ENCODE measurements at regions not wholly inside any gene's neighbourhood (a gene's known extent, or its start where the extent isn't known, plus 50 kb on each side); places are given as distances from the start of the nearest gene placed in this dataset.

GRCh38 chr6:28765978-28766351 lies 157.8 kb downstream of the TRIM27 start:
- Mint-ChIP-seq H3K27me3 (ENCODE audit: insufficient read depth) (peaks cover 59% of the 10 kb centered on the region), H3K4me3 (no peak overlapping the region), H3K4me1 (ENCODE audit: low read depth) (no peaks in the 10 kb centered on the region), H3K9me3 (peaks cover 7% of the 10 kb centered on the region), H3K36me3 (ENCODE audit: low read depth) (no peaks in the 10 kb centered on the region), H3K27ac (no peak overlapping the region)
- no peak for DNase-seq (ENCODE audit: low spot score)
- intact Hi-C loops (cut with micrococcal nuclease): no loop called here

DNA sequence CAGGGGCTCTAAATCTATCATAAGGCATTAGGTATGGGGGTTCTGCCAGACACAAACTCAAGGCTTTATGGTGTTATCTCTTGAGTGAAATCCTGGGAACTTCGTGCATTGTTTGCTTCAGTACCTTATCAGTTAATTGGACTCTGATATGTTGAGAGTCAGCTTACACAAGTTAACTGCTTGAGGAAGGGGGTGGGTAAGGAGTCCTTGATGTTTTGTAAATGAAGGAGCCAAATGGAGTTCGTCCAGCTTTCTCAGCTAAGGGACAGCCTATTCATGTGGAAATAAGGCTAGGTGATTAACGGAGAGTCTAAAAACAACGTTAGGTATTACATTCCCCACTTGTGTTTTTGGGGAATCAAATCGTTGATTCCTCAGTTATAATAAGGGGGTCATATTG lies 157.4 kb downstream of the TRIM27 start:
- intact Hi-C loops (cut with micrococcal nuclease): no loop called here
- H3K4me1 Mint-ChIP-seq (ENCODE audit: low read depth): no peaks in the 10 kb centered on the region
- peaks cover 7% of the 10 kb centered on the region for H3K9me3 Mint-ChIP-seq
- no peak overlapping the region for H3K27ac Mint-ChIP-seq
- no peaks in the 10 kb centered on the region for H3K36me3 Mint-ChIP-seq (ENCODE audit: low read depth)
- H3K27me3 Mint-ChIP-seq (ENCODE audit: insufficient read depth): peaks cover 64% of the 10 kb centered on the region
- DNase-seq (ENCODE audit: low spot score): no peak
- no peak overlapping the region for H3K4me3 Mint-ChIP-seq

DNA sequence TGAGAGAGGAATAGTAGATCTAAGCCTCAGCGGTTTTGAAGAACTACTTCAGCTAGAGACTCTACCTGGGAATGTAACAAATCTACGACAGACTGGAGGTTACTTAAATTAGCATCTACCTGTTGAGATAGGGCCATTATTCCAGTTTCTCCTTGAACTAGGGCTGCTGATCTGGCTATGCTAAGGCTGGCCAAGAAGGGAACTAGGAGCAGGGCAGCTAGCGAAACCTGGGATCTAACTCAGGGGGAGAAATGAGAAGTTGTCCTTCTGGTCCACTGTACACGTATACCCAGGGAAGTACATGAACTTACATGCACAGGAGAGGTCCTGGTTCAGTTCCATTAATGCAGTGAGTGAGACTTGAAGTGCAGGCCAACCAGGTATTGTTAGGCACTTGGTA lies 156.7 kb downstream of the TRIM27 start:
- H3K9me3 Mint-ChIP-seq: peaks cover 7% of the 10 kb centered on the region
- peaks cover 71% of the 10 kb centered on the region for H3K27me3 Mint-ChIP-seq (ENCODE audit: insufficient read depth)
- H3K27ac Mint-ChIP-seq: no peak overlapping the region
- no peaks in the 10 kb centered on the region for H3K36me3 Mint-ChIP-seq (ENCODE audit: low read depth)
- no peaks in the 10 kb centered on the region for H3K4me1 Mint-ChIP-seq (ENCODE audit: low read depth)
- no peak for DNase-seq (ENCODE audit: low spot score)
- no peak overlapping the region for H3K4me3 Mint-ChIP-seq
- intact Hi-C loops (cut with micrococcal nuclease): no loop called here

GRCh38 chr6:28767691-28768090 lies 156.1 kb downstream of the TRIM27 start:
- Mint-ChIP-seq H3K36me3 (ENCODE audit: low read depth) (no peaks in the 10 kb centered on the region), H3K4me1 (ENCODE audit: low read depth) (peaks cover 4% of the 10 kb centered on the region), H3K27me3 (ENCODE audit: insufficient read depth) (peaks cover 75% of the 10 kb centered on the region), H3K27ac (no peak overlapping the region), H3K4me3 (no peak overlapping the region), H3K9me3 (peaks cover 7% of the 10 kb centered on the region)
- intact Hi-C loops (cut with micrococcal nuclease): no loop called here
- DNase-seq (ENCODE audit: low spot score): no peak

GRCh38 chr6:28768187-28768913 lies 155.4 kb downstream of the TRIM27 start:
- intact Hi-C loops (cut with micrococcal nuclease): no loop called here
- Mint-ChIP-seq H3K27ac (no peak overlapping the region), H3K9me3 (peaks cover 12% of the 10 kb centered on the region), H3K4me3 (no peak overlapping the region), H3K36me3 (ENCODE audit: low read depth) (no peaks in the 10 kb centered on the region), H3K27me3 (ENCODE audit: insufficient read depth) (peaks cover 81% of the 10 kb centered on the region), H3K4me1 (ENCODE audit: low read depth) (peaks cover 9% of the 10 kb centered on the region)
- no peak for DNase-seq (ENCODE audit: low spot score)

DNA sequence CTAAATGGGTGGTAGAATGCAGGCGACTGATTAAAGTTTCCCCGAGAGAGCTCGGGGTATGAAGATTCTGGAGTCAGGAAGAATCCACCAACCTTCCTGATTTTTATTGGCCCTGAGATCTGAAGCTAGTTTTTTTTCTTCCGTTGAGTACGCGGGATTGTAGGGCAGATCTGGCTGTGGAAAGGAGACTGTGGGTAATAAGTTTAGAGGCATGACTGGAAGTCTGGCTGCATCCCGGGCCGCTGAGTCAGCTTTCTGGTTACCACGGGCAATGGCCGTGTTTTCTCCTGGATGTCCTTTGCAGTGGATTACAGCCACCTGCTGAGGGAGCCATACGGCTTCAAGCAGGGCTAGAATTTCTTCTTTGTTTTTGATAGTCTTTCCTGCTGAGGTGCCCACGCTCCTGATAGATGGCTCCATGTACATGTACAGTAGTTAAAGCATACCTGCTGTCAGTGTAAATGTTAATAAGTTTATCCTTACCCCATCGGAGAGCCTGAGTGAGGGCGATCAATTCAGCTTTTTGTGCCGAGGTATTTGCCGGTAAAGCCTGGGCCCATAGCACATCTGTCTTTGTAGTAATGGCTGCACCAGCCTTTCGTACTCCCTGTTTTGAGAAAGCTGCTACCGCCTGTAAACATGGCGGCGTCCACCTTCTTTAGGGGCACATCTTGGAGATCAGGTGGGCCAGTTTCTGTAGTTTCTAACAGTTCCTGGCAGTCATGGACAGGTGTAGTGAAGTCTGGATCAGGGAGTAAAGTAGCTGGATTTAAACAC lies 154.0 kb downstream of the TRIM27 start:
- no peak for DNase-seq (ENCODE audit: low spot score)
- Mint-ChIP-seq H3K27me3 (ENCODE audit: insufficient read depth) (peaks cover 92% of the 10 kb centered on the region), H3K4me1 (ENCODE audit: low read depth) (peaks cover 9% of the 10 kb centered on the region), H3K9me3 (peaks cover 9% of the 10 kb centered on the region), H3K36me3 (ENCODE audit: low read depth) (peaks cover 2% of the 10 kb centered on the region), H3K4me3 (no peak overlapping the region), H3K27ac (no peak overlapping the region)
- intact Hi-C loops (cut with micrococcal nuclease): loop anchor here (5.0 kb wide), 1 partner anchor 1473 kb away; no protein-coding TSS in a partner anchor

- Mint-ChIP-seq H3K4me3 (no peak overlapping the region), H3K36me3 (ENCODE audit: low read depth) (peaks cover 4% of the 10 kb centered on the region), H3K27ac (no peak overlapping the region), H3K9me3 (peaks cover 8% of the 10 kb centered on the region), H3K4me1 (ENCODE audit: low read depth) (peaks cover 9% of the 10 kb centered on the region), H3K27me3 (ENCODE audit: insufficient read depth) (peaks cover 91% of the 10 kb centered on the region)
- intact Hi-C loops (cut with micrococcal nuclease): loop anchor here (5.0 kb wide), 1 partner anchor 1473 kb away; no protein-coding TSS in a partner anchor
- DNase-seq (ENCODE audit: low spot score): no peak
Observed at GRCh38 chr6:28770732-28771131, 153.1 kb downstream of the TRIM27 start.

DNA sequence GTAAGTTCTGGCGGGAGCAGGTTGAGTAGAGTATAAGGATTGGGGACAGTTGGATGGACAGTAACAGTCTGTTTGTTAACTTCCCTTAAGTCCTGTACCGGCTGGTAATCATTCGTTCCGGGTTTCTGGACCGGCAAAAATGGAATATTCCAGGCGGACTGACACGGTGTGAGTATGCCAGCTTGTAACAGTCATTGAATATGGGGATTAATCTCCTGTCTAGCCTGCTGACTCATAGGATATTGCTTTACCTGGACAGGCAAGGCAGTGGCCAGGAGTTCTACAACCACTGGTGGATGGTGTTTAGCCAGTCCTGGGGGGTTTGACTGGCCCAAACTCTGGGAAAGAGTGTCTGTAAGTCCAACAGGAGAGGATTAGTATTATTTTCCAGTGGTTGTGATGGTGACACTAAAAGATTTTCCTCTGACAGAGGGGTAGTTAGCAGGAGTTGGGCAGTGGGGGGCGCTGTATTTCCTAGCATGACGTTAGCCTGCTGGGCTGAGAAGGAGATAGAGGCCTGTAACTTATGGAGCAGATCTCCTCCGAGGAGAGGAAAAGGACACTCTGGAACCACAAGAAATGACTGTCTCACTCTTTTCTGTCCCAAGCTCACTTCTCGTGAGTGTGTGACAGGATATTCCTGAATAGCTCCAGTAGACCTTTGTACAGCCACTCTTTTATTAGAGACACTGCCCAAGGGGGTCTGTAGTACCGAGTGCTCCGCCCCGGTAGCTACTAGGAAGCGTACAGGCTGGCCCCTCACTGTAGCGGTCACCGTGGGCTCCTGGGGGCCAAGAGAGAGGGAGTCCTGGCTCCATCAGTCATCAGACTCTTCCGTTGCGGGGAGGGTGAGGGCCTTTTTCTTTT lies 152.2 kb downstream of the TRIM27 start:
- intact Hi-C loops (cut with micrococcal nuclease): loop anchor here (5.0 kb wide), 1 partner anchor 1474 kb away; no protein-coding TSS in a partner anchor
- Mint-ChIP-seq H3K9me3 (peaks cover 8% of the 10 kb centered on the region), H3K36me3 (ENCODE audit: low read depth) (peaks cover 4% of the 10 kb centered on the region), H3K4me1 (ENCODE audit: low read depth) (peaks cover 9% of the 10 kb centered on the region), H3K27ac (no peak overlapping the region), H3K4me3 (no peak overlapping the region), H3K27me3 (ENCODE audit: insufficient read depth) (peaks cover 90% of the 10 kb centered on the region)
- DNase-seq (ENCODE audit: low spot score): no peak

- Mint-ChIP-seq H3K36me3 (ENCODE audit: low read depth) (peaks cover 4% of the 10 kb centered on the region), H3K4me3 (no peak overlapping the region), H3K9me3 (peaks cover 6% of the 10 kb centered on the region), H3K4me1 (ENCODE audit: low read depth) (peaks cover 9% of the 10 kb centered on the region), H3K27ac (peak overlapping the region; percentile 30), H3K27me3 (ENCODE audit: insufficient read depth) (peaks cover 92% of the 10 kb centered on the region)
- DNase-seq (ENCODE audit: low spot score): no peak
- intact Hi-C loops (cut with micrococcal nuclease): loop anchor here (5.0 kb wide), 1 partner anchor 1475 kb away; no protein-coding TSS in a partner anchor
Observed at GRCh38 chr6:28772480-28773381, 151.1 kb downstream of the TRIM27 start.

DNA sequence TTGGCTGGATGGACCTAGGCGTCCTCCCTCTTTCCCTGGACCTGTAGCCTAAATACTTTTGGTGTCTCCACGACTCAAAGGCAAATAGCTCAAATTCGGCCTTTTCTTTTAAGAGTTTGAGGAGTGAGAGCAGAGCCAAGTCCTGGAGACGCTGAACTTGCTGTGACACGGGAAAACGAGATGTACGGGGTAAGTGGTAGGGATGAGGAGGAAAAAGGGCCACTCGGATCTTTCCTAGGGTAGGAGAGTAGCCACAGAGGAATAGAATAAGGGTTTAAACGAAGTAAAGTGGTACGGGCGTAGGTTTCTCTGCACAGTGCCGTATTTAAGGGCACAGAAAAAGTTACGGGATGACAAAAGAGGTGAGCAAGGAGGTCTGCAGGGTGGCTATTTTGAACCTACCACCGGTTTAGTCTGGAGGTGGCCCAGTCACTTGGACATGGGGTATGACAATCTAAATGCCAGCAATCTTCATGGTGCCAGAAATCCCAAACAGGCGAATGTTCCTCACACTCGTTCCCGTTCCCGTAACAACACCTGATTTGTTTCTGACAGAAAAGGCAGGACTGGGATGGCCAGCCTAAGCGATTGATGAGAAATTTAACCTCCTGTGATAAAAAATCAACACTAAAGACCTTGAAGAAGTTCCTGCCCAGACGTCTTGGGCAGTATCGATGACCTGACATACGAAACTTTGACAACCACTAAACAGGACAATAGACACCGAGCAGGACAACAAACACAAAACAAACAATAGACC lies 149.3 kb downstream of the TRIM27 start:
- peaks cover 5% of the 10 kb centered on the region for H3K36me3 Mint-ChIP-seq (ENCODE audit: low read depth)
- peaks cover 12% of the 10 kb centered on the region for H3K9me3 Mint-ChIP-seq
- intact Hi-C loops (cut with micrococcal nuclease): loop anchor here (2.0 to 5.0 kb wide), 3 partner anchors 34 to 1477 kb away; no protein-coding TSS in a partner anchor
- H3K4me3 Mint-ChIP-seq: no peak overlapping the region
- H3K4me1 Mint-ChIP-seq (ENCODE audit: low read depth): peaks cover 9% of the 10 kb centered on the region
- H3K27me3 Mint-ChIP-seq (ENCODE audit: insufficient read depth): peaks cover 91% of the 10 kb centered on the region
- DNase-seq (ENCODE audit: low spot score): no peak
- peak overlapping the region; percentile 84 for H3K27ac Mint-ChIP-seq

- H3K4me1 Mint-ChIP-seq (ENCODE audit: low read depth): peaks cover 9% of the 10 kb centered on the region
- intact Hi-C loops (cut with micrococcal nuclease): loop anchor here (2.0 kb wide), 2 partner anchors 34 to 36 kb away; no protein-coding TSS in a partner anchor
- H3K27ac Mint-ChIP-seq: peak overlapping the region; percentile 83
- H3K27me3 Mint-ChIP-seq (ENCODE audit: insufficient read depth): peaks cover 89% of the 10 kb centered on the region
- H3K36me3 Mint-ChIP-seq (ENCODE audit: low read depth): peaks cover 9% of the 10 kb centered on the region
- no peak for DNase-seq (ENCODE audit: low spot score)
- no peak overlapping the region for H3K4me3 Mint-ChIP-seq
- H3K9me3 Mint-ChIP-seq: peaks cover 16% of the 10 kb centered on the region
Observed at GRCh38 chr6:28775052-28775376, 148.8 kb downstream of the TRIM27 start.

Measured in activated T-helper 1 cell treated with anti-CD3 and anti-CD28 coated beads, Interleukin-12 subunit alpha, Interleukin-12 subunit beta, Interleukin-2, Interleukin-4 antibody, amounts not matched to agents 30 ng/mL and 10 ng/mL and 1 ng/mL, durations not matched to agents 14 hours and 24 hours and 36 hours (primary cell).